Trophoblast cell (in vitro differentiated cells and primary cell): ENCODE measurements at regions not wholly inside any gene's neighbourhood (a gene's known extent, or its start where the extent isn't known, plus 50 kb on each side); places are given as distances from the start of the nearest gene placed in this dataset.

Source experiments
- DNase-seq, 2 donors: peaks; one replicate each; pipeline ENCODE4 v3.0.0-alpha.2; 2016
- H2AFZ ChIP-seq: 2 replicates; pipeline ENCODE4 v1.6.1; 2013; ENCODE audit warnings: low read length, moderate library complexity, mild to moderate bottlenecking; ENCODE audit not compliant: insufficient read depth, poor library complexity
- H2AK5ac ChIP-seq: 2 replicates; pipeline ENCODE4 v1.6.1; 2013; ENCODE audit warnings: mild to moderate bottlenecking, low read length
- H2BK120ac ChIP-seq: 2 replicates; pipeline ENCODE4 v1.6.1; 2013; ENCODE audit warnings: low read length, mild to moderate bottlenecking, moderate library complexity; ENCODE audit not compliant: insufficient read depth, poor library complexity
- H2BK12ac ChIP-seq: 2 replicates; pipeline ENCODE4 v1.6.1; 2013; ENCODE audit warnings: mild to moderate bottlenecking, low read length, moderate library complexity
- H2BK5ac ChIP-seq: 2 replicates; pipeline ENCODE4 v1.6.1; 2013; ENCODE audit warnings: low read length, low read depth, moderate library complexity, mild to moderate bottlenecking; ENCODE audit not compliant: poor library complexity
- H3K14ac ChIP-seq: 2 replicates; pipeline ENCODE4 v1.6.1; 2013; ENCODE audit warnings: mild to moderate bottlenecking, low read length
- H3K18ac ChIP-seq: 2 replicates; pipeline ENCODE4 v1.6.1; 2013; ENCODE audit warnings: mild to moderate bottlenecking, low read length
- H3K23ac ChIP-seq: 2 replicates; pipeline ENCODE4 v1.6.1; 2013; ENCODE audit warnings: low read length
- H3K27ac ChIP-seq: 2 replicates; pipeline ENCODE4 v1.5.1; 2013; ENCODE audit warnings: low read depth, mild to moderate bottlenecking, inconsistent platforms, low read length, moderate library complexity
- H3K27me3 ChIP-seq: 2 replicates; pipeline ENCODE4 v1.6.1; 2013; ENCODE audit warnings: inconsistent platforms, mild to moderate bottlenecking, low read length, moderate library complexity; ENCODE audit not compliant: insufficient read depth
- H3K36me3 ChIP-seq, 2 experiments: 1 replicate in 1 of 2; 2 replicates in 1 of 2; pipeline ENCODE4 v1.6.1; 2013; ENCODE audit warnings: low read length in 2 of 2, mild to moderate bottlenecking in 2 of 2, moderate library complexity in 1 of 2; ENCODE audit not compliant: insufficient read depth in 2 of 2, control insufficient read depth in 1 of 2
- H3K4ac ChIP-seq: 2 replicates; pipeline ENCODE4 v1.6.1; 2013; ENCODE audit warnings: low read depth, mild to moderate bottlenecking, low read length, moderate library complexity
- H3K4me1 ChIP-seq, 2 experiments: 1 replicate in 1 of 2; 2 replicates in 1 of 2; pipeline ENCODE4 v1.6.1; 2013; ENCODE audit warnings: low read length in 2 of 2, mild to moderate bottlenecking in 2 of 2, moderate library complexity in 1 of 2; ENCODE audit not compliant: insufficient read depth in 2 of 2, control insufficient read depth in 1 of 2
- H3K4me2 ChIP-seq: 2 replicates; pipeline ENCODE4 v1.6.1; 2013; ENCODE audit warnings: inconsistent platforms, mild to moderate bottlenecking, low read length, moderate library complexity
- H3K4me3 ChIP-seq: 2 replicates; pipeline ENCODE4 v1.5.1; 2013; ENCODE audit warnings: mild to moderate bottlenecking, low read depth, low read length, inconsistent platforms
- H3K79me1 ChIP-seq: one replicate; pipeline ENCODE4 v1.6.1; 2013; ENCODE audit warnings: low read length
- H3K79me2 ChIP-seq: 2 replicates; pipeline ENCODE4 v1.6.1; 2013; ENCODE audit warnings: low read length, mild to moderate bottlenecking; ENCODE audit not compliant: control insufficient read depth, insufficient read depth, poor library complexity
- H3K9ac ChIP-seq: 2 replicates; pipeline ENCODE4 v1.6.1; 2013; ENCODE audit warnings: mild to moderate bottlenecking, low read length
- H3K9me3 ChIP-seq: 2 replicates; pipeline ENCODE4 v1.6.1; 2013; ENCODE audit warnings: low read depth, mild to moderate bottlenecking, control low read depth, inconsistent platforms, low read length; ENCODE audit not compliant: insufficient read depth
- H4K12ac ChIP-seq: 2 replicates; pipeline ENCODE4 v1.6.1; 2013; ENCODE audit warnings: low read depth, mild to moderate bottlenecking, low read length, moderate library complexity
- H4K8ac ChIP-seq: 2 replicates; pipeline ENCODE4 v1.6.1; 2013; ENCODE audit warnings: low read depth, mild to moderate bottlenecking, low read length, moderate library complexity
- H4K91ac ChIP-seq: one replicate; pipeline ENCODE4 v1.6.1; 2013; ENCODE audit warnings: low read depth, mild to moderate bottlenecking, low read length, moderate library complexity
- WGBS: extraction: QIAGEN DNeasy Blood & Tissue Kit; methylation state at CpG from one replicate; pipeline ENCODE4 v1.1.7; 2013; ENCODE audit warnings: missing lambda C conversion rate; ENCODE audit not compliant: insufficient read length, insufficient coverage; ENCODE audit errors: extremely low coverage; 5-methylcytosine and 5-hydroxymethylcytosine counted together

GRCh38 chr7:67841896-67842295 lies 845.3 kb downstream of the TYW1 start:
- Histone ChIP-seq H3K79me1 (no peaks in the 10 kb centered on the region), H3K4me3 (no peak overlapping the region), H3K18ac (no peak overlapping the region), H3K79me2 (no peaks in the 10 kb centered on the region), H3K9ac (no peak overlapping the region), H3K23ac (no peak overlapping the region), H3K4ac (no peak overlapping the region), H3K27me3 (no peaks in the 10 kb centered on the region), H3K14ac (no peak overlapping the region), H2BK5ac (no peak overlapping the region), H3K36me3 (no peaks in the 10 kb centered on the region), H4K12ac (no peak overlapping the region), H2AFZ (no peak overlapping the region), H3K4me1 (peaks cover 0 to 3% of the 10 kb centered on the region in 2 experiments), H3K27ac (no peak overlapping the region), H2BK120ac (no peak overlapping the region), H4K8ac (no peak overlapping the region), H2AK5ac (no peak overlapping the region), H3K9me3 (no peaks in the 10 kb centered on the region), H2BK12ac (no peak overlapping the region), H3K4me2 (no peak overlapping the region), H4K91ac (no peak overlapping the region)
- no peak for DNase-seq
- no CpG with 5 or more reads among the region's 4 CpGs for WGBS

GRCh38 chr7:67842571-67842970 lies 845.9 kb downstream of the TYW1 start:
- H2BK5ac ChIP-seq: no peak overlapping the region
- no peaks in the 10 kb centered on the region for H3K79me2 ChIP-seq
- H3K9me3 ChIP-seq: no peaks in the 10 kb centered on the region
- no peak for DNase-seq
- no peak overlapping the region for H4K8ac ChIP-seq
- no peak overlapping the region for H4K91ac ChIP-seq
- H3K18ac ChIP-seq: no peak overlapping the region
- no peak overlapping the region for H2BK12ac ChIP-seq
- H2AK5ac ChIP-seq: no peak overlapping the region
- H3K4me1 ChIP-seq: peaks cover 0 to 3% of the 10 kb centered on the region in 2 experiments
- H3K36me3 ChIP-seq: no peaks in the 10 kb centered on the region
- H3K79me1 ChIP-seq: no peaks in the 10 kb centered on the region
- no peak overlapping the region for H3K14ac ChIP-seq
- H3K27ac ChIP-seq: no peak overlapping the region
- no peak overlapping the region for H2AFZ ChIP-seq
- H3K9ac ChIP-seq: no peak overlapping the region
- no peak overlapping the region for H3K23ac ChIP-seq
- H3K4me3 ChIP-seq: no peak overlapping the region
- H3K4ac ChIP-seq: no peak overlapping the region
- H3K27me3 ChIP-seq: no peaks in the 10 kb centered on the region
- H3K4me2 ChIP-seq: no peak overlapping the region
- no peak overlapping the region for H2BK120ac ChIP-seq
- WGBS: no CpG with 5 or more reads among the region's 4 CpGs
- H4K12ac ChIP-seq: no peak overlapping the region

DNA sequence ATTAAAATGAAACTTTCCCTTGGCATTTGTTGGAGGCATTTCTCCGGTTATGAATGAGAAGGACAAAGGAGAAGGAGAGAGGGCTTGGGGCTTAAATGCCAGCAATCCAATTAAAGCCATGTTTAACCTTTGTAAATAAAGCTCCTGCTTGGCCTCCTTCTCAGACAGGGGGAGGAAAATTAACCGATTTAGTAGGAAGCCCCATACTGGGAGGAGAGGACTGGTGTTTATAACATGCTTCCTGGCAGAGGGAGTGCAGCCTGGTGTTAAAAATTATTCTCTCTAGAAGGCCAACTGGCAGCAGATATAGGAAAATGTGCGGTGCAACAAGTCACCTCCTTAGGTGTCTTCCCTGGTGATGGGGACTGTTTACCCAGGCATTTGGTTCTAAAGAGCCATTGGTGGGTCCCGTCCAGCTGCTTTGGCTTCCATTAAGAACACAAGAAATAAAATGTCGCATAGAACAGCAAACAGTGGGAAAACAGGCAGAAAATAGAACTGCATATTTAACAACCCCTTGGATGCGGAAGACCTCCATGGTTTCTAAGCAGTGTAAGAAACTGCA lies 846.5 kb downstream of the TYW1 start:
- Histone ChIP-seq H2BK120ac (no peak overlapping the region), H3K27me3 (no peaks in the 10 kb centered on the region)
- no CpG with 5 or more reads among the region's 6 CpGs for WGBS

GRCh38 chr7:67843615-67844014 lies 847.0 kb downstream of the TYW1 start:
- H3K4ac ChIP-seq: no peak overlapping the region
- H3K9me3 ChIP-seq: no peaks in the 10 kb centered on the region
- H3K27me3 ChIP-seq: no peaks in the 10 kb centered on the region
- H3K79me1 ChIP-seq: no peaks in the 10 kb centered on the region
- H3K23ac ChIP-seq: no peak overlapping the region
- H3K79me2 ChIP-seq: no peaks in the 10 kb centered on the region
- no peak overlapping the region for H3K18ac ChIP-seq
- H3K14ac ChIP-seq: no peak overlapping the region
- H3K9ac ChIP-seq: no peak overlapping the region
- no peak overlapping the region for H2BK5ac ChIP-seq
- H3K4me2 ChIP-seq: no peak overlapping the region
- H3K27ac ChIP-seq: no peak overlapping the region
- H2AK5ac ChIP-seq: no peak overlapping the region
- H3K36me3 ChIP-seq: no peaks in the 10 kb centered on the region
- no peak overlapping the region for H3K4me3 ChIP-seq
- no peak overlapping the region for H4K91ac ChIP-seq
- H4K8ac ChIP-seq: no peak overlapping the region
- no peak overlapping the region for H4K12ac ChIP-seq
- H3K4me1 ChIP-seq: peaks cover 0 to 3% of the 10 kb centered on the region in 2 experiments
- no peak for DNase-seq
- H2AFZ ChIP-seq: no peak overlapping the region
- no CpG with 5 or more reads among the region's 4 CpGs for WGBS
- H2BK12ac ChIP-seq: no peak overlapping the region
- H2BK120ac ChIP-seq: no peak overlapping the region

More for the DNA sequence above, 846.5 kb downstream of the TYW1 start:
- Histone ChIP-seq H3K79me2 (no peaks in the 10 kb centered on the region), H2AK5ac (no peak overlapping the region), H3K4me2 (no peak overlapping the region), H3K14ac (no peak overlapping the region), H3K9ac (no peak overlapping the region), H3K27ac (no peak overlapping the region), H2BK5ac (no peak overlapping the region), H3K79me1 (no peaks in the 10 kb centered on the region), H2AFZ (no peak overlapping the region), H2BK12ac (no peak overlapping the region), H3K36me3 (no peaks in the 10 kb centered on the region), H3K4me3 (no peak overlapping the region), H3K4ac (no peak overlapping the region), H3K23ac (no peak overlapping the region), H4K91ac (no peak overlapping the region), H4K12ac (no peak overlapping the region), H4K8ac (no peak overlapping the region), H3K9me3 (no peaks in the 10 kb centered on the region), H3K18ac (no peak overlapping the region), H3K4me1 (peaks cover 0 to 3% of the 10 kb centered on the region in 2 experiments)
- DNase-seq: no peak
